IMR-90 (cell line): ENCODE measurements at regions not wholly inside any gene's neighbourhood (a gene's known extent, or its start where the extent isn't known, plus 50 kb on each side); places are given as distances from the start of the nearest gene placed in this dataset.

Source experiments
- ATAC-seq: fragments of 200-7000 bp; cut with Tn5 transposase; 2 replicates; pipeline ENCODE4 v1.9.1; 2020; ENCODE audit warnings: low read depth, mild to moderate bottlenecking, moderate library complexity
- BruUV-seq: library from RNA; stranded (reverse); fragments of 400-500 nt; replicated peaks from 2 replicates; lab custom pipeline; 2021; lab: Mats Ljungman, UMichigan
- CTCF ChIA-PET: fragments of 300-600 bp; formaldehyde crosslinking; extraction: SDS; loops from one replicate; lab custom pipeline; 2021; ENCODE audit warnings: antibody characterized with exemption; lab: Yijun Ruan, JAX
- POLR2A ChIA-PET: fragments of 300-600 bp; sonication (Branson Sonifier 250); formaldehyde crosslinking; loops from one replicate; lab custom pipeline; 2022; ENCODE audit warnings: antibody characterized with exemption; ENCODE audit not compliant: unreplicated experiment; lab: Charles Lee
- DNase-seq: peaks from one replicate; pipeline ENCODE4 v3.0.0; 2013
- H2AFZ ChIP-seq: replicated peaks from 2 replicates; pipeline ENCODE3; 2013; ENCODE audit warnings: low read length, mild to moderate bottlenecking; ENCODE audit not compliant: poor library complexity
- H2AK5ac ChIP-seq: 2 replicates; pipeline ENCODE4 v1.6.1; 2013; ENCODE audit warnings: low read depth, low read length, inconsistent platforms
- H2AK9ac ChIP-seq: replicated peaks from 2 replicates; pipeline ENCODE3; 2013; ENCODE audit warnings: mild to moderate bottlenecking, low read depth, low read length, moderate library complexity; ENCODE audit not compliant: poor library complexity
- H2BK120ac ChIP-seq: 2 replicates; pipeline ENCODE4 v1.6.1; 2013; ENCODE audit warnings: low read depth, low read length, inconsistent platforms
- H2BK15ac ChIP-seq: 3 replicates; pipeline ENCODE4 v1.6.1; 2013; ENCODE audit warnings: low read depth, low read length, inconsistent platforms
- H2BK20ac ChIP-seq: 2 replicates; pipeline ENCODE4 v1.6.1; 2013; ENCODE audit warnings: low read depth, mild to moderate bottlenecking, inconsistent platforms, low read length, moderate library complexity
- H2BK5ac ChIP-seq: 2 replicates; pipeline ENCODE4 v1.6.1; 2013; ENCODE audit warnings: mild to moderate bottlenecking, low read depth, low read length, inconsistent platforms; ENCODE audit not compliant: poor library complexity, severe bottlenecking
- H3K14ac ChIP-seq: replicated peaks from 2 replicates; pipeline ENCODE4 v1.6.1; 2013; ENCODE audit warnings: low read depth, low read length, inconsistent platforms
- H3K18ac ChIP-seq: 2 replicates; pipeline ENCODE4 v1.6.1; 2013; ENCODE audit warnings: low read depth, low read length, control low read depth
- H3K23ac ChIP-seq: 2 replicates; pipeline ENCODE4 v1.6.1; 2013; ENCODE audit warnings: low read depth, low read length, inconsistent platforms
- H3K27ac ChIP-seq: 2 replicates; pipeline ENCODE4 v1.5.1; 2013; ENCODE audit warnings: mild to moderate bottlenecking, control low read depth, low read length; ENCODE audit not compliant: insufficient read depth
- H3K27me3 ChIP-seq: 2 replicates; pipeline ENCODE4 v1.6.1; 2013; ENCODE audit warnings: low read length; ENCODE audit not compliant: control insufficient read depth, insufficient read depth
- H3K36me3 ChIP-seq: 2 replicates; pipeline ENCODE4 v1.6.1; 2013; ENCODE audit warnings: low read length, mixed read lengths; ENCODE audit not compliant: control insufficient read depth, insufficient read depth
- H3K4ac ChIP-seq: 2 replicates; pipeline ENCODE4 v1.6.1; 2013; ENCODE audit warnings: low read depth, low read length, inconsistent platforms
- H3K4me1 ChIP-seq: 2 replicates; pipeline ENCODE4 v1.6.1; 2013; ENCODE audit warnings: low read length, mixed read lengths; ENCODE audit not compliant: control insufficient read depth, insufficient read depth
- H3K4me2 ChIP-seq: 2 replicates; pipeline ENCODE4 v1.6.1; 2013; ENCODE audit warnings: low read depth, mild to moderate bottlenecking, control low read depth, low read length, moderate library complexity
- H3K4me3 ChIP-seq: 2 replicates; pipeline ENCODE4 v1.5.1; 2013; ENCODE audit warnings: low read depth, mild to moderate bottlenecking, control low read depth, low read length, moderate library complexity; ENCODE audit not compliant: insufficient read depth
- H3K56ac ChIP-seq: 2 replicates; pipeline ENCODE4 v1.6.1; 2013; ENCODE audit warnings: low read length, inconsistent platforms; ENCODE audit not compliant: insufficient read depth; ENCODE audit errors: extremely low read depth
- H3K79me1 ChIP-seq, 2 experiments: 2 replicates each; pipeline ENCODE4 v1.6.1; 2013; ENCODE audit warnings: low read length in 2 of 2, inconsistent platforms in 1 of 2, low read depth in 1 of 2
- H3K9ac ChIP-seq: 2 replicates; pipeline ENCODE4 v1.6.1; 2013; ENCODE audit warnings: low read depth, low read length, control low read depth
- H3K9me1 ChIP-seq: 2 replicates; pipeline ENCODE4 v1.6.1; 2013; ENCODE audit warnings: low read length, inconsistent platforms; ENCODE audit not compliant: insufficient read depth
- H3K9me3 ChIP-seq: 2 replicates; pipeline ENCODE4 v1.6.1; 2013; ENCODE audit warnings: low read length; ENCODE audit not compliant: control insufficient read depth, insufficient read depth
- H4K20me1 ChIP-seq: 2 replicates; pipeline ENCODE4 v1.6.1; 2013; ENCODE audit warnings: low read length, inconsistent platforms; ENCODE audit not compliant: insufficient read depth
- H4K5ac ChIP-seq: 2 replicates; pipeline ENCODE4 v1.6.1; 2013; ENCODE audit warnings: mild to moderate bottlenecking, low read depth, low read length, control low read depth
- H4K8ac ChIP-seq, 2 experiments: 2 replicates each; pipeline ENCODE4 v1.6.1; 2013; ENCODE audit warnings: low read depth in 2 of 2, low read length in 2 of 2, control low read depth in 1 of 2, inconsistent platforms in 1 of 2
- H4K91ac ChIP-seq: 2 replicates; pipeline ENCODE4 v1.6.1; 2013; ENCODE audit warnings: low read depth, low read length, inconsistent platforms; ENCODE audit not compliant: insufficient read depth
- BHLHE40 ChIP-seq: fragments of 150-350 bp; IDR thresholded peaks from 2 replicates; pipeline ENCODE4 v1.6.1; 2016; ENCODE audit warnings: mild to moderate bottlenecking, low read depth, low read length
- CTCF ChIP-seq: conservative IDR thresholded peaks from 2 replicates; pipeline ENCODE4 v1.5.1; 2012; ENCODE audit warnings: mild to moderate bottlenecking, low read depth, low read length, improper control_type of control experiment
- MAZ ChIP-seq: IDR thresholded peaks from 2 replicates; pipeline ENCODE4 v1.6.1; 2012; ENCODE audit warnings: low read depth, mild to moderate bottlenecking, low read length, improper control_type of control experiment, moderate library complexity, borderline replicate concordance
- MXI1 ChIP-seq: IDR thresholded peaks from 2 replicates; pipeline ENCODE4 v1.6.1; 2012; ENCODE audit warnings: low read depth, mild to moderate bottlenecking, low read length, moderate library complexity, borderline replicate concordance
- NFE2L2 ChIP-seq: fragments of 150-350 bp; IDR thresholded peaks from 2 replicates; pipeline ENCODE4 v1.6.1; 2016; ENCODE audit warnings: low read depth, mild to moderate bottlenecking, low read length
- POLR2A ChIP-seq: IDR thresholded peaks from 2 replicates; pipeline ENCODE4 v1.6.1; 2012; ENCODE audit warnings: mild to moderate bottlenecking, low read depth, low read length
- RAD21 ChIP-seq: IDR thresholded peaks from 2 replicates; pipeline ENCODE4 v1.6.1; 2012; ENCODE audit warnings: low read length, improper control_type of control experiment
- RFX5 ChIP-seq: IDR thresholded peaks from 2 replicates; pipeline ENCODE4 v1.8.0; 2012; ENCODE audit warnings: low read depth, mild to moderate bottlenecking, low read length, moderate library complexity
- SMC3 ChIP-seq: fragments of 150-350 bp; IDR thresholded peaks from 2 replicates; pipeline ENCODE4 v1.6.1; 2016; ENCODE audit warnings: low read depth, mild to moderate bottlenecking, antibody characterized with exemption, low read length, moderate library complexity
- USF2 ChIP-seq: fragments of 150-350 bp; IDR thresholded peaks from 2 replicates; pipeline ENCODE4 v1.6.1; 2017; ENCODE audit warnings: mild to moderate bottlenecking, antibody characterized with exemption, low read length, low read depth
- WGBS, 2 experiments: methylation state at CpG; one replicate each; pipeline versions ENCODE4 v1.1.5 to v1.1.7; 2013; ENCODE audit warnings: missing lambda C conversion rate in 2 of 2; ENCODE audit not compliant: insufficient read length in 1 of 2; ENCODE audit errors: extremely low coverage in 2 of 2; 5-methylcytosine and 5-hydroxymethylcytosine counted together
- dilution Hi-C: fragments of 300-500 bp; cut with HindIII; formaldehyde crosslinking; loops from one replicate; pipeline ENCODE4 v1.14.3; 2018; ENCODE audit warnings: low sequenced_read_pairs; ENCODE audit not compliant: unreplicated experiment
- in situ Hi-C: fragments of 300-500 bp; cut with MboI; formaldehyde crosslinking; loops from 3 replicates; pipeline ENCODE4 v1.14.3; 2019; ENCODE audit warnings: low sequenced_read_pairs, inconsistent platforms, mixed read lengths
- intact Hi-C: fragments of 100-400 bp; cut with micrococcal nuclease; formaldehyde crosslinking; loops from 2 replicates; pipeline ENCODE4 v1.10.0; 2022

- Histone ChIP-seq H2AK9ac (no peak overlapping the region), H4K91ac (peak overlapping the region; percentile 85), H4K8ac (peak overlapping the region; percentile 50 to 72; a peak in 3 of 4 replicates), H2AK5ac (peak overlapping the region; percentile 79), H3K36me3 (no peaks in the 10 kb centered on the region), H3K4me3 (no peak overlapping the region), H3K4ac (peak overlapping the region; percentile 68), H3K79me1 (no peaks in the 10 kb centered on the region), H3K4me2 (no peak overlapping the region; the same call in 1 of the 2 replicates), H2BK15ac (peak overlapping the region; percentile 91), H3K27ac (peak overlapping the region; percentile 14; the same call in 1 of the 2 replicates), H3K9me1 (peaks cover 12% of the 10 kb centered on the region), H3K23ac (peak overlapping the region; percentile 35), H2BK20ac (peak overlapping the region; percentile 84), H3K9me3 (no peaks in the 10 kb centered on the region), H3K56ac (no peak overlapping the region), H2BK120ac (peak overlapping the region; percentile 86), H3K18ac (peak overlapping the region; percentile 87; the same call in 1 of the 2 replicates), H3K14ac (peak overlapping the region; percentile 36), H4K20me1 (no peaks in the 10 kb centered on the region), H2AFZ (no peak overlapping the region), H2BK5ac (peak overlapping the region; percentile 65), H3K4me1 (peaks cover 12% of the 10 kb centered on the region), H3K9ac (no peak overlapping the region; the same call in 1 of the 2 replicates), H3K27me3 (no peaks in the 10 kb centered on the region), H4K5ac (peak overlapping the region; percentile 70)
- TF ChIP-seq MAZ (no peak), RFX5 (no peak), SMC3 (no peak), POLR2A (no peak), USF2 (no peak), RAD21 (no peak), NFE2L2 (no peak), MXI1 (no peak), CTCF (no peak), BHLHE40 (no peak)
- DNase-seq (no peak), ATAC-seq (no peak; the same call in 1 of the 2 replicates)
- intact Hi-C loops: loop anchor here (5.0 kb wide), 1 partner anchor 94 kb away; no protein-coding TSS in a partner anchor
- dilution Hi-C loops: no loop called here
- ChIA-PET POLR2A (no interaction called here), CTCF (interaction anchor here (0.6 kb wide), 1 partner anchor 84 kb away, joined by 4 read pairs; no protein-coding TSS in a partner anchor)
- in situ Hi-C loops: no loop called here
- no TSS peak for BruUV-seq
- 90% methylated on average over 1 of the region's 3 CpGs; no CpG with 5 or more reads in 1 of the 2 experiments for WGBS, 2 experiments
Observed at GRCh38 chr6:47153404-47153755, 111.2 kb upstream of the ADGRF1 start.
